ENCODE measurements at regions not wholly inside any gene's neighbourhood (a gene's known extent, or its start where the extent isn't known, plus 50 kb on each side); places are given as distances from the start of the nearest gene placed in this dataset.
A peak's percentile ranks its signal among the peaks of the same experiment; 100 is the strongest.

- no peak overlapping the region for H3K4me3 ChIP-seq
- H3K36me3 ChIP-seq, result no peaks in the 10 kb centered on the region
- no peak for TF ChIP-seq CTCF (IDR thresholded peaks at IDR 0.05)
- TF ChIP-seq POLR2AphosphoS5 (IDR thresholded peaks at IDR 0.05), result no peak
- no peak for TF ChIP-seq EP300 (IDR thresholded peaks at IDR 0.05)
- TF ChIP-seq POLR2A (IDR thresholded peaks at IDR 0.05), result no peak
- ATAC-seq (ENCODE audit: low FRiP score in 2 of 2) (peak in 1 of 2 donors; percentile 80), DNase-seq (no peak)
- H3K27ac ChIP-seq, result no peak overlapping the region
- H3K9me3 ChIP-seq, result peaks cover 0 to 4% (median 0%) of the 10 kb centered on the region in 4 donors
- 73 to 81% methylated on average over 4 of the region's 4 CpGs for WGBS, 2 donors
- no peaks in the 10 kb centered on the region for H3K27me3 ChIP-seq
- no peaks in the 10 kb centered on the region for H3K4me1 ChIP-seq
Measured at GRCh38 chr9:86534572-86535258, 180.5 kb upstream of the TUT7 start.

GRCh38 chr9:86531971-86532640 is 177.9 kb upstream of the TUT7 start:
- ATAC-seq (ENCODE audit: low FRiP score in 2 of 2) (no peak), DNase-seq (no peak)
- Histone ChIP-seq H3K27ac (no peak overlapping the region), H3K9me3 (peaks cover 0 to 4% (median 0%) of the 10 kb centered on the region in 4 donors), H3K4me3 (no peak overlapping the region), H3K27me3 (no peaks in the 10 kb centered on the region), H3K36me3 (no peaks in the 10 kb centered on the region), H3K4me1 (no peaks in the 10 kb centered on the region)
- TF ChIP-seq POLR2AphosphoS5 (IDR thresholded peaks at IDR 0.05) (no peak), CTCF (IDR thresholded peaks at IDR 0.05) (no peak), EP300 (IDR thresholded peaks at IDR 0.05) (no peak), POLR2A (IDR thresholded peaks at IDR 0.05) (no peak)
- WGBS, 2 donors, result 84 to 91% methylated on average over 4 of the region's 4 CpGs

GRCh38 chr9:86531273-86531970 is 177.2 kb upstream of the TUT7 start:
- Histone ChIP-seq H3K4me1 (no peaks in the 10 kb centered on the region), H3K4me3 (no peak overlapping the region), H3K27ac (no peak overlapping the region), H3K36me3 (no peaks in the 10 kb centered on the region), H3K27me3 (no peaks in the 10 kb centered on the region), H3K9me3 (peaks cover 0 to 1% (median 0%) of the 10 kb centered on the region in 4 donors)
- ATAC-seq (ENCODE audit: low FRiP score in 2 of 2), result no peak
- no peak for DNase-seq
- TF ChIP-seq POLR2AphosphoS5 (IDR thresholded peaks at IDR 0.05), result no peak
- TF ChIP-seq CTCF (IDR thresholded peaks at IDR 0.05), result no peak
- TF ChIP-seq POLR2A (IDR thresholded peaks at IDR 0.05), result no peak
- no peak for TF ChIP-seq EP300 (IDR thresholded peaks at IDR 0.05)
- WGBS, 2 donors, result 84 to 85% methylated on average over 6 of the region's 6 CpGs

- no peak for ATAC-seq (ENCODE audit: low FRiP score in 2 of 2)
- H3K9me3 ChIP-seq, result no peaks in the 10 kb centered on the region
- WGBS, 2 donors, result 68 to 75% methylated on average over 4 of the region's 4 CpGs
- no peaks in the 10 kb centered on the region for H3K27me3 ChIP-seq
- H3K27ac ChIP-seq, result no peak overlapping the region
- DNase-seq, result no peak
- no peaks in the 10 kb centered on the region for H3K36me3 ChIP-seq
- no peaks in the 10 kb centered on the region for H3K4me1 ChIP-seq
- TF ChIP-seq EP300 (IDR thresholded peaks at IDR 0.05) (no peak), POLR2AphosphoS5 (IDR thresholded peaks at IDR 0.05) (no peak), POLR2A (IDR thresholded peaks at IDR 0.05) (no peak)
- H3K4me3 ChIP-seq, result no peak overlapping the region
Measured at GRCh38 chr9:86529496-86530275, 175.5 kb upstream of the TUT7 start.

GRCh38 chr9:86526021-86526420 is 171.8 kb upstream of the TUT7 start:
- no peak overlapping the region for H3K4me3 ChIP-seq
- ATAC-seq (ENCODE audit: low FRiP score in 2 of 2), result no peak
- no peaks in the 10 kb centered on the region for H3K9me3 ChIP-seq
- TF ChIP-seq POLR2AphosphoS5 (IDR thresholded peaks at IDR 0.05) (no peak), POLR2A (IDR thresholded peaks at IDR 0.05) (no peak), EP300 (IDR thresholded peaks at IDR 0.05) (no peak), CTCF (IDR thresholded peaks at IDR 0.05) (no peak)
- H3K27me3 ChIP-seq, result no peaks in the 10 kb centered on the region
- WGBS, 2 donors, result 46 to 70% methylated on average over 3 to 6 of the region's 6 CpGs
- no peak overlapping the region for H3K27ac ChIP-seq
- H3K36me3 ChIP-seq, result no peaks in the 10 kb centered on the region
- no peak for DNase-seq
- H3K4me1 ChIP-seq, result no peaks in the 10 kb centered on the region
